ENCODE measurements at regions not wholly inside any gene's neighbourhood (a gene's known extent, or its start where the extent isn't known, plus 50 kb on each side); places are given as distances from the start of the nearest gene placed in this dataset.
"Not testable (repeated sequence)": the region's sequence is repeated elsewhere in the genome, so short reads cannot be mapped to it uniquely, and the experiment has no call there.

GRCh38 chr14:39673270-39673711 lies 241.1 kb upstream of the FBXO33 start:
- Mint-ChIP-seq H3K27me3 (no peaks in the 10 kb centered on the region), H3K4me1 (no peaks in the 10 kb centered on the region), H3K27ac (no peak overlapping the region), H3K4me3 (no peak overlapping the region), H3K36me3 (no peaks in the 10 kb centered on the region), H3K9me3 (ENCODE audit: low read depth) (peaks cover 2% of the 10 kb centered on the region)
- no peak for DNase-seq
- ATAC-seq, result no peak
- CTCF ChIA-PET, result interaction anchor here (0.6 kb wide), 1 partner anchor 68 kb away, joined by 3 read pairs; no protein-coding TSS in a partner anchor

- CTCF ChIA-PET, result no interaction called here
- DNase-seq (no peak), ATAC-seq (no peak)
- Mint-ChIP-seq H3K27ac (no peak overlapping the region), H3K4me3 (no peak overlapping the region), H3K9me3 (ENCODE audit: low read depth) (peaks cover 2% of the 10 kb centered on the region), H3K36me3 (no peaks in the 10 kb centered on the region), H3K4me1 (no peaks in the 10 kb centered on the region), H3K27me3 (no peaks in the 10 kb centered on the region)
Measured at GRCh38 chr14:39668449-39668848, 236.2 kb upstream of the FBXO33 start.

GRCh38 chr14:39666386-39666785 lies 234.2 kb upstream of the FBXO33 start:
- CTCF ChIA-PET, result no interaction called here
- no peaks in the 10 kb centered on the region for H3K36me3 Mint-ChIP-seq
- no peak overlapping the region for H3K27ac Mint-ChIP-seq
- no peak overlapping the region for H3K4me3 Mint-ChIP-seq
- H3K9me3 Mint-ChIP-seq (ENCODE audit: low read depth), result no peaks in the 10 kb centered on the region
- DNase-seq (no peak), ATAC-seq (no peak)
- no peaks in the 10 kb centered on the region for H3K4me1 Mint-ChIP-seq
- no peaks in the 10 kb centered on the region for H3K27me3 Mint-ChIP-seq

- H3K4me1 Mint-ChIP-seq, result no peaks in the 10 kb centered on the region
- DNase-seq (no peak), ATAC-seq (no peak)
- H3K9me3 Mint-ChIP-seq (ENCODE audit: low read depth), result no peaks in the 10 kb centered on the region
- H3K36me3 Mint-ChIP-seq, result no peaks in the 10 kb centered on the region
- H3K4me3 Mint-ChIP-seq, result no peak overlapping the region
- H3K27ac Mint-ChIP-seq, result no peak overlapping the region
- CTCF ChIA-PET, result no interaction called here
- no peaks in the 10 kb centered on the region for H3K27me3 Mint-ChIP-seq
Measured at GRCh38 chr14:39665075-39665475, 232.8 kb upstream of the FBXO33 start.

- DNase-seq (no peak), ATAC-seq (no peak)
- Mint-ChIP-seq H3K27me3 (no peaks in the 10 kb centered on the region), H3K36me3 (no peaks in the 10 kb centered on the region), H3K27ac (no peak overlapping the region), H3K9me3 (ENCODE audit: low read depth) (no peaks in the 10 kb centered on the region), H3K4me3 (no peak overlapping the region), H3K4me1 (no peaks in the 10 kb centered on the region)
- CTCF ChIA-PET, result no interaction called here
Measured at GRCh38 chr14:39664646-39665045, 232.4 kb upstream of the FBXO33 start.

- Mint-ChIP-seq H3K9me3 (ENCODE audit: low read depth) (peaks cover 4% of the 10 kb centered on the region), H3K4me3 (no peak overlapping the region), H3K4me1 (no peaks in the 10 kb centered on the region), H3K27me3 (no peaks in the 10 kb centered on the region), H3K27ac (no peak overlapping the region), H3K36me3 (peaks cover 1% of the 10 kb centered on the region)
- CTCF ChIA-PET, result no interaction called here
- no peak for DNase-seq
- ATAC-seq, result no peak
Measured at GRCh38 chr14:39641224-39641623, 209.0 kb upstream of the FBXO33 start.

- DNase-seq; ATAC-seq; H3K27me3 Mint-ChIP-seq; H3K4me3 Mint-ChIP-seq; H3K27ac Mint-ChIP-seq; H3K4me1 Mint-ChIP-seq; H3K36me3 Mint-ChIP-seq; H3K9me3 Mint-ChIP-seq (ENCODE audit: low read depth); CTCF ChIA-PET: not testable (repeated sequence)
Measured at GRCh38 chr14:39639009-39639408, 206.8 kb upstream of the FBXO33 start.

GRCh38 chr14:39628087-39628486 lies 195.9 kb upstream of the FBXO33 start:
- ATAC-seq (no peak), DNase-seq (no peak)
- Mint-ChIP-seq H3K36me3 (no peaks in the 10 kb centered on the region), H3K4me3 (no peak overlapping the region), H3K9me3 (ENCODE audit: low read depth) (peaks cover 3% of the 10 kb centered on the region), H3K27ac (no peak overlapping the region), H3K27me3 (no peaks in the 10 kb centered on the region), H3K4me1 (no peaks in the 10 kb centered on the region)
- CTCF ChIA-PET, result no interaction called here

- ATAC-seq, result no peak
- H3K4me1 Mint-ChIP-seq, result no peaks in the 10 kb centered on the region
- no peak for DNase-seq
- H3K27ac Mint-ChIP-seq, result no peak overlapping the region
- no peak overlapping the region for H3K4me3 Mint-ChIP-seq
- no peaks in the 10 kb centered on the region for H3K36me3 Mint-ChIP-seq
- H3K27me3 Mint-ChIP-seq, result no peaks in the 10 kb centered on the region
- peaks cover 9% of the 10 kb centered on the region for H3K9me3 Mint-ChIP-seq (ENCODE audit: low read depth)
- CTCF ChIA-PET, result interaction anchor here (0.7 kb wide), 1 partner anchor 53 kb away, joined by 4 read pairs; no protein-coding TSS in a partner anchor
Measured at GRCh38 chr14:39626589-39627576, 194.7 kb upstream of the FBXO33 start.

GRCh38 chr14:39621678-39622077 lies 189.4 kb upstream of the FBXO33 start:
- no peak overlapping the region for H3K4me3 Mint-ChIP-seq
- no peaks in the 10 kb centered on the region for H3K4me1 Mint-ChIP-seq
- no peaks in the 10 kb centered on the region for H3K36me3 Mint-ChIP-seq
- H3K9me3 Mint-ChIP-seq (ENCODE audit: low read depth), result peaks cover 6% of the 10 kb centered on the region
- ATAC-seq (no peak), DNase-seq (no peak)
- H3K27ac Mint-ChIP-seq, result no peak overlapping the region
- no peaks in the 10 kb centered on the region for H3K27me3 Mint-ChIP-seq
- CTCF ChIA-PET, result no interaction called here

GRCh38 chr14:39621223-39621622 lies 189.0 kb upstream of the FBXO33 start:
- no peak for DNase-seq
- Mint-ChIP-seq H3K27me3 (no peaks in the 10 kb centered on the region), H3K9me3 (ENCODE audit: low read depth) (peaks cover 6% of the 10 kb centered on the region), H3K4me3 (no peak overlapping the region), H3K36me3 (no peaks in the 10 kb centered on the region), H3K4me1 (no peaks in the 10 kb centered on the region), H3K27ac (no peak overlapping the region)
- ATAC-seq, result no peak
- CTCF ChIA-PET, result no interaction called here

- CTCF ChIA-PET, result no interaction called here
- DNase-seq (no peak), ATAC-seq (no peak)
- Mint-ChIP-seq H3K27ac (no peak overlapping the region), H3K27me3 (no peaks in the 10 kb centered on the region), H3K36me3 (no peaks in the 10 kb centered on the region), H3K4me1 (no peaks in the 10 kb centered on the region), H3K9me3 (ENCODE audit: low read depth) (peaks cover 4% of the 10 kb centered on the region), H3K4me3 (no peak overlapping the region)
Measured at GRCh38 chr14:39617537-39617936, 185.3 kb upstream of the FBXO33 start.

GRCh38 chr14:39615352-39615751 lies 183.1 kb upstream of the FBXO33 start:
- no peaks in the 10 kb centered on the region for H3K9me3 Mint-ChIP-seq (ENCODE audit: low read depth)
- H3K4me1 Mint-ChIP-seq, result no peaks in the 10 kb centered on the region

GRCh38 chr14:39614297-39614923 lies 182.2 kb upstream of the FBXO33 start:
- CTCF ChIA-PET, result no interaction called here
- ATAC-seq, result no peak

More at GRCh38 chr14:39615352-39615751, 183.1 kb upstream of the FBXO33 start:
- Mint-ChIP-seq H3K27ac (no peak overlapping the region), H3K4me3 (no peak overlapping the region), H3K27me3 (no peaks in the 10 kb centered on the region), H3K36me3 (no peaks in the 10 kb centered on the region)
- DNase-seq (no peak), ATAC-seq (no peak)
- CTCF ChIA-PET, result no interaction called here

More at GRCh38 chr14:39614297-39614923, 182.2 kb upstream of the FBXO33 start:
- no peaks in the 10 kb centered on the region for H3K36me3 Mint-ChIP-seq
- no peaks in the 10 kb centered on the region for H3K27me3 Mint-ChIP-seq
- no peaks in the 10 kb centered on the region for H3K4me1 Mint-ChIP-seq
- no peaks in the 10 kb centered on the region for H3K9me3 Mint-ChIP-seq (ENCODE audit: low read depth)
- H3K27ac Mint-ChIP-seq, result no peak overlapping the region
- H3K4me3 Mint-ChIP-seq, result no peak overlapping the region
- DNase-seq, result no peak
